SK-N-SH (cell line): ENCODE measurements at regions not wholly inside any gene's neighbourhood (a gene's known extent, or its start where the extent isn't known, plus 50 kb on each side); places are given as distances from the start of the nearest gene placed in this dataset.

Source experiments
- CTCF ChIA-PET: fragments of 300-600, 350-600 bp; formaldehyde crosslinking; extraction: SDS; loops from one replicate; lab custom pipeline; 2021; lab: Yijun Ruan, JAX
- POLR2A ChIA-PET: fragments of 350-600 bp; sonication (Branson Sonifier 250); formaldehyde crosslinking; extraction: SDS; loops from one replicate; lab custom pipeline; 2020; ENCODE audit warnings: antibody characterized with exemption, inconsistent platforms; lab: Yijun Ruan, JAX
- DNase-seq: peaks from one replicate; pipeline ENCODE4 v3.0.0; 2012
- H2AFZ ChIP-seq: fragments of 200-600 bp; sonication (generic); 2 replicates; pipeline ENCODE4 v1.8.1; 2016; ENCODE audit warnings: antibody characterized with exemption, mild to moderate bottlenecking, low read depth
- H3F3A ChIP-seq: fragments of 200-600 bp; sonication (generic); replicated peaks from 2 replicates; pipeline ENCODE3; 2016; ENCODE audit warnings: antibody characterized with exemption, mild to moderate bottlenecking; ENCODE audit not compliant: insufficient read depth
- H3K27ac ChIP-seq, 2 experiments: fragments of 200-500 bp in 1 of 2; fragments of 200-600 bp in 1 of 2; sonication (Bioruptor generic) in 1 of 2; sonication (generic), shearing (Covaris generic) in 1 of 2; 2 replicates each; pipeline versions ENCODE4 v1.5.1 to v1.6.1; 2014 to 2016; ENCODE audit warnings: low read depth in 2 of 2, inconsistent platforms in 1 of 2, low read length in 1 of 2, mild to moderate bottlenecking in 1 of 2, mixed read lengths in 1 of 2
- H3K27me3 ChIP-seq: fragments of 200-600 bp; sonication (generic), shearing (Covaris generic); 2 replicates; pipeline ENCODE4 v1.6.1; 2016; ENCODE audit warnings: mixed run types; ENCODE audit not compliant: insufficient read depth
- H3K36me3 ChIP-seq, 2 experiments: fragments of 200-500 bp in 1 of 2; fragments of 200-600 bp in 1 of 2; sonication (Bioruptor generic) in 1 of 2; sonication (generic) in 1 of 2; replicated peaks in 1 of 2; 2 replicates each; pipeline versions ENCODE3 to v1.5.1; 2014 to 2016; ENCODE audit warnings: low read length in 1 of 2, mild to moderate bottlenecking in 1 of 2; ENCODE audit not compliant: insufficient read depth in 2 of 2, control insufficient read depth in 1 of 2
- H3K4me1 ChIP-seq, 2 experiments: fragments of 200-500 bp in 1 of 2; fragments of 200-600 bp in 1 of 2; sonication (Bioruptor generic) in 1 of 2; sonication (generic), shearing (Covaris generic) in 1 of 2; 2 replicates each; pipeline versions ENCODE4 v1.5.1 to v1.6.1; 2014 to 2016; ENCODE audit warnings: low read depth in 1 of 2, low read length in 1 of 2, mixed run types in 1 of 2; ENCODE audit not compliant: insufficient read depth in 2 of 2, control insufficient read depth in 1 of 2
- H3K4me2 ChIP-seq: fragments of 200-600 bp; sonication (generic), shearing (Covaris generic); 2 replicates; pipeline ENCODE4 v1.6.1; 2017; ENCODE audit warnings: mixed run types
- H3K4me3 ChIP-seq, 2 experiments: fragments of 200-500 bp in 1 of 2; fragments of 200-600 bp in 1 of 2; sonication (Bioruptor generic) in 1 of 2; sonication (generic), shearing (Covaris generic) in 1 of 2; 2 replicates each; pipeline versions ENCODE4 v1.5.1 to v1.8.1; 2014 to 2016; ENCODE audit warnings: low read depth in 2 of 2, inconsistent platforms in 1 of 2, low read length in 1 of 2, mild to moderate bottlenecking in 1 of 2, mixed read lengths in 1 of 2, moderate library complexity in 1 of 2
- H3K79me2 ChIP-seq: fragments of 200-600 bp; sonication (generic); 2 replicates; pipeline ENCODE4 v1.8.1; 2017; ENCODE audit warnings: mild to moderate bottlenecking; ENCODE audit not compliant: insufficient read depth
- H3K9ac ChIP-seq: fragments of 200-600 bp; sonication (generic); 2 replicates; pipeline ENCODE4 v1.6.1; 2017; ENCODE audit warnings: mixed run types
- H3K9me2 ChIP-seq: fragments of 200-600 bp; sonication (generic); 2 replicates; pipeline ENCODE4 v1.6.1; 2017; ENCODE audit warnings: mixed run types
- H3K9me3 ChIP-seq: fragments of 200-600 bp; sonication (generic); 2 replicates; pipeline ENCODE4 v1.6.1; 2017; ENCODE audit warnings: mixed run types, mild to moderate bottlenecking, moderate library complexity
- H4K20me1 ChIP-seq: fragments of 200-600 bp; sonication (generic); 2 replicates; pipeline ENCODE4 v1.6.1; 2017; ENCODE audit warnings: mild to moderate bottlenecking, mixed run types; ENCODE audit not compliant: insufficient read depth
- CHD2 ChIP-seq: fragments of 150-350 bp; IDR thresholded peaks from 2 replicates; pipeline ENCODE4 v1.6.1; 2018; ENCODE audit warnings: low read length; ENCODE audit not compliant: partially characterized antibody
- EP300 ChIP-seq, 2 experiments: IDR thresholded peaks; 2 replicates each; pipeline versions ENCODE4 v1.4.0 to v1.6.1; 2012; ENCODE audit warnings: borderline replicate concordance in 1 of 2, low read depth in 1 of 2, low read length in 1 of 2
- EZH2phosphoT487 ChIP-seq: fragments of 200-600 bp; sonication (generic); IDR thresholded peaks from 2 replicates; pipeline ENCODE4 v1.6.1; 2017; ENCODE audit warnings: low read depth, mixed run types, mild to moderate bottlenecking, antibody characterized with exemption, moderate library complexity, borderline replicate concordance
- FOXJ3 ChIP-seq: sonication (generic); formaldehyde crosslinking; IDR thresholded peaks from 2 replicates; pipeline ENCODE4 v1.5.1; 2020; ENCODE audit warnings: mild to moderate bottlenecking, missing genetic modification reagents
- GATA2 ChIP-seq: sonication (generic); formaldehyde crosslinking; IDR thresholded peaks from 2 replicates; pipeline ENCODE4 v1.5.0; 2020; ENCODE audit warnings: mild to moderate bottlenecking, missing genetic modification reagents
- MXI1 ChIP-seq: IDR thresholded peaks from 2 replicates; pipeline ENCODE4 v1.6.1; 2012; ENCODE audit warnings: mild to moderate bottlenecking, low read depth, low read length, improper control_type of control experiment
- NFIC ChIP-seq: IDR thresholded peaks from 2 replicates; pipeline ENCODE4 v1.4.0; 2012; ENCODE audit warnings: borderline replicate concordance
- RFX5 ChIP-seq: IDR thresholded peaks from 2 replicates; pipeline ENCODE4 v1.6.1; 2012; ENCODE audit warnings: mild to moderate bottlenecking, improper control_type of control experiment, low read length
- SIN3A ChIP-seq: IDR thresholded peaks from 2 replicates; pipeline ENCODE4 v1.6.1; 2012; ENCODE audit warnings: low read depth, mild to moderate bottlenecking, low read length, moderate library complexity, borderline replicate concordance
- SMC3 ChIP-seq: IDR thresholded peaks from 2 replicates; pipeline ENCODE4 v1.6.1; 2012; ENCODE audit warnings: low read depth, low read length, improper control_type of control experiment
- TAF1 ChIP-seq: IDR thresholded peaks from 2 replicates; pipeline ENCODE4 v1.6.1; 2012; ENCODE audit warnings: low read depth, mild to moderate bottlenecking, low read length, moderate library complexity, borderline replicate concordance
- TEAD4 ChIP-seq: IDR thresholded peaks from 2 replicates; pipeline ENCODE4 v1.4.0; 2012; ENCODE audit warnings: mild to moderate bottlenecking, borderline replicate concordance; ENCODE audit not compliant: insufficient read depth
- WGBS: methylation state at CpG from one replicate; pipeline ENCODE4 v1.1.6; 2017; ENCODE audit warnings: low lambda C conversion rate; 5-methylcytosine and 5-hydroxymethylcytosine counted together
- TF ChIP-seq, protein P1 (sequence below): IDR thresholded peaks from 2 replicates; pipeline ENCODE4; 2012
- TF ChIP-seq, protein P2 (sequence below): IDR thresholded peaks from 2 replicates; pipeline ENCODE4 v1.4.0; 2012; ENCODE audit warnings: low read depth, borderline replicate concordance
- TF ChIP-seq, protein P3 (sequence below): IDR thresholded peaks from 2 replicates; pipeline ENCODE4 v1.4.0; 2012; ENCODE audit warnings: low read depth
- TF ChIP-seq, protein P4 (sequence below): IDR thresholded peaks from 2 replicates; pipeline ENCODE4 v1.6.1; 2012; ENCODE audit warnings: mild to moderate bottlenecking, low read depth, low read length, moderate library complexity
- TF ChIP-seq, protein P5 (sequence below): fragments of 150-350 bp; IDR thresholded peaks from 2 replicates; pipeline ENCODE4 v1.6.1; 2016; ENCODE audit warnings: mild to moderate bottlenecking, low read depth, low read length

DNA sequence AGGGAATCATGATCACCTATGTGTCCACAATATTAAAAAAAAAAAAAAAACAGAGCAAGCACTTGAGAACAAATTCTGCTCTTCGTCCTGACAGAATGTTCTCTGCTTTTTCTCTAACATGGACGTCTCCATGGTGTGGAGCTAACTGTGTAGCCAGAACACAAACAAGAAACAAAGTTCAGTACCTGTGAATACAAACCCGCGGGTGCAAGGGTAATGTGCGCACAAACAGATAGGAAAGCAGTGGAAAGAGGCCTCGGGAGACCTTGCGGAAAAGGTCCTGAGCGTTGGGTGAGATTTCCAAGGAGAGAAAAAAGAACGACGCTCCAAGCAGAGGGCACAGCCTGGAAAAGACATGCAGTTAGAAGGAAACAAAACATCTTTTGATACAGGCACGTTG is 92.0 kb upstream of the TBL1X start:
- WGBS = 46% methylated on average over 11 of the region's 11 CpGs
- TF ChIP-seq, protein P1, sequence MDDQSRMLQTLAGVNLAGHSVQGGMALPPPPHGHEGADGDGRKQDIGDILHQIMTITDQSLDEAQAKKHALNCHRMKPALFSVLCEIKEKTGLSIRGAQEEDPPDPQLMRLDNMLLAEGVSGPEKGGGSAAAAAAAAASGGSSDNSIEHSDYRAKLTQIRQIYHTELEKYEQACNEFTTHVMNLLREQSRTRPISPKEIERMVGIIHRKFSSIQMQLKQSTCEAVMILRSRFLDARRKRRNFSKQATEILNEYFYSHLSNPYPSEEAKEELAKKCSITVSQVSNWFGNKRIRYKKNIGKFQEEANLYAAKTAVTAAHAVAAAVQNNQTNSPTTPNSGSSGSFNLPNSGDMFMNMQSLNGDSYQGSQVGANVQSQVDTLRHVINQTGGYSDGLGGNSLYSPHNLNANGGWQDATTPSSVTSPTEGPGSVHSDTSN = no peak
- TF ChIP-seq GATA2 (no peak), FOXJ3 (no peak), CHD2 (no peak), RFX5 (no peak), SIN3A (no peak), EP300 (IDR thresholded peaks at IDR 0.05; ENCODE audit: borderline replicate concordance in 1 of 2, low read depth in 1 of 2, low read length in 1 of 2) (no peak), NFIC (no peak), TAF1 (no peak)
- TF ChIP-seq, protein P2, sequence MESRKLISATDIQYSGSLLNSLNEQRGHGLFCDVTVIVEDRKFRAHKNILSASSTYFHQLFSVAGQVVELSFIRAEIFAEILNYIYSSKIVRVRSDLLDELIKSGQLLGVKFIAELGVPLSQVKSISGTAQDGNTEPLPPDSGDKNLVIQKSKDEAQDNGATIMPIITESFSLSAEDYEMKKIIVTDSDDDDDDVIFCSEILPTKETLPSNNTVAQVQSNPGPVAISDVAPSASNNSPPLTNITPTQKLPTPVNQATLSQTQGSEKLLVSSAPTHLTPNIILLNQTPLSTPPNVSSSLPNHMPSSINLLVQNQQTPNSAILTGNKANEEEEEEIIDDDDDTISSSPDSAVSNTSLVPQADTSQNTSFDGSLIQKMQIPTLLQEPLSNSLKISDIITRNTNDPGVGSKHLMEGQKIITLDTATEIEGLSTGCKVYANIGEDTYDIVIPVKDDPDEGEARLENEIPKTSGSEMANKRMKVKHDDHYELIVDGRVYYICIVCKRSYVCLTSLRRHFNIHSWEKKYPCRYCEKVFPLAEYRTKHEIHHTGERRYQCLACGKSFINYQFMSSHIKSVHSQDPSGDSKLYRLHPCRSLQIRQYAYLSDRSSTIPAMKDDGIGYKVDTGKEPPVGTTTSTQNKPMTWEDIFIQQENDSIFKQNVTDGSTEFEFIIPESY = no peak
- Histone ChIP-seq H3F3A (no peaks in the 10 kb centered on the region), H3K4me3 (no peak overlapping the region), H3K9ac (no peak overlapping the region), H3K4me1 (no peaks in the 10 kb centered on the region), H3K27me3 (no peaks in the 10 kb centered on the region), H3K79me2 (no peaks in the 10 kb centered on the region), H3K9me3 (no peaks in the 10 kb centered on the region), H4K20me1 (no peaks in the 10 kb centered on the region), H3K36me3 (no peaks in the 10 kb centered on the region), H3K27ac (no peak overlapping the region), H3K9me2 (no peaks in the 10 kb centered on the region), H3K4me2 (no peak overlapping the region), H2AFZ (no peak overlapping the region)
- POLR2A ChIA-PET = no interaction called here
- no peak for DNase-seq
- CTCF ChIA-PET = no interaction called here

DNA sequence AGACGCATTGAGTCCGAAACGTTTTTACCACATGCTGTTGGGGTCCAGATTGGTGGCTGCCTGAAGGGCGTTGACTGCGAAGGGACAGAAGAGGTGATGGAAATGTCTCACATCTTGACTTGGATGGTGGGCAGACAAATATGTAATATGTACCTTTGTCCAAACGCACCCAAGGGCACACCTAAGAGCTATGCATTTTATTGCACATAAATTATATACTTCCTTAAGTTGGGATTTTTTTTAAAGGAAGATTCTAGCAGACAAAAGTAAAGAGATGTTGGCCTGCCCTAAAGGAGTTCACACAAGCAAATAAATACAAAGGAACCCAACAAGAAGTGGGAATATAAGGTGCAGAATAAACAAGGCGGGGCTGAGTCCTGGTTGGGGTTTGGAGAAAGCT is 91.1 kb upstream of the TBL1X start:
- Histone ChIP-seq H3K9me2 (no peaks in the 10 kb centered on the region), H2AFZ (no peak overlapping the region), H3K4me2 (no peak overlapping the region), H4K20me1 (no peaks in the 10 kb centered on the region), H3K9ac (no peak overlapping the region), H3K4me3 (no peak overlapping the region), H3K27me3 (no peaks in the 10 kb centered on the region), H3K4me1 (no peaks in the 10 kb centered on the region), H3K9me3 (no peaks in the 10 kb centered on the region), H3F3A (no peaks in the 10 kb centered on the region), H3K27ac (no peak overlapping the region), H3K36me3 (no peaks in the 10 kb centered on the region), H3K79me2 (no peaks in the 10 kb centered on the region)
- ChIA-PET CTCF (interaction anchor here (1.4 kb wide), 1 partner anchor 336 kb away, joined by 3 read pairs; no protein-coding TSS in a partner anchor), POLR2A (no interaction called here)
- DNase-seq = no peak
- 45% methylated on average over 7 of the region's 7 CpGs for WGBS
- no peak for TF ChIP-seq SMC3
- no peak for TF ChIP-seq TEAD4
- TF ChIP-seq, protein P3, sequence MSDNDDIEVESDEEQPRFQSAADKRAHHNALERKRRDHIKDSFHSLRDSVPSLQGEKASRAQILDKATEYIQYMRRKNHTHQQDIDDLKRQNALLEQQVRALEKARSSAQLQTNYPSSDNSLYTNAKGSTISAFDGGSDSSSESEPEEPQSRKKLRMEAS = no peak
- TF ChIP-seq, protein P4, sequence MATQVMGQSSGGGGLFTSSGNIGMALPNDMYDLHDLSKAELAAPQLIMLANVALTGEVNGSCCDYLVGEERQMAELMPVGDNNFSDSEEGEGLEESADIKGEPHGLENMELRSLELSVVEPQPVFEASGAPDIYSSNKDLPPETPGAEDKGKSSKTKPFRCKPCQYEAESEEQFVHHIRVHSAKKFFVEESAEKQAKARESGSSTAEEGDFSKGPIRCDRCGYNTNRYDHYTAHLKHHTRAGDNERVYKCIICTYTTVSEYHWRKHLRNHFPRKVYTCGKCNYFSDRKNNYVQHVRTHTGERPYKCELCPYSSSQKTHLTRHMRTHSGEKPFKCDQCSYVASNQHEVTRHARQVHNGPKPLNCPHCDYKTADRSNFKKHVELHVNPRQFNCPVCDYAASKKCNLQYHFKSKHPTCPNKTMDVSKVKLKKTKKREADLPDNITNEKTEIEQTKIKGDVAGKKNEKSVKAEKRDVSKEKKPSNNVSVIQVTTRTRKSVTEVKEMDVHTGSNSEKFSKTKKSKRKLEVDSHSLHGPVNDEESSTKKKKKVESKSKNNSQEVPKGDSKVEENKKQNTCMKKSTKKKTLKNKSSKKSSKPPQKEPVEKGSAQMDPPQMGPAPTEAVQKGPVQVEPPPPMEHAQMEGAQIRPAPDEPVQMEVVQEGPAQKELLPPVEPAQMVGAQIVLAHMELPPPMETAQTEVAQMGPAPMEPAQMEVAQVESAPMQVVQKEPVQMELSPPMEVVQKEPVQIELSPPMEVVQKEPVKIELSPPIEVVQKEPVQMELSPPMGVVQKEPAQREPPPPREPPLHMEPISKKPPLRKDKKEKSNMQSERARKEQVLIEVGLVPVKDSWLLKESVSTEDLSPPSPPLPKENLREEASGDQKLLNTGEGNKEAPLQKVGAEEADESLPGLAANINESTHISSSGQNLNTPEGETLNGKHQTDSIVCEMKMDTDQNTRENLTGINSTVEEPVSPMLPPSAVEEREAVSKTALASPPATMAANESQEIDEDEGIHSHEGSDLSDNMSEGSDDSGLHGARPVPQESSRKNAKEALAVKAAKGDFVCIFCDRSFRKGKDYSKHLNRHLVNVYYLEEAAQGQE = no peak
- TF ChIP-seq, protein P5, sequence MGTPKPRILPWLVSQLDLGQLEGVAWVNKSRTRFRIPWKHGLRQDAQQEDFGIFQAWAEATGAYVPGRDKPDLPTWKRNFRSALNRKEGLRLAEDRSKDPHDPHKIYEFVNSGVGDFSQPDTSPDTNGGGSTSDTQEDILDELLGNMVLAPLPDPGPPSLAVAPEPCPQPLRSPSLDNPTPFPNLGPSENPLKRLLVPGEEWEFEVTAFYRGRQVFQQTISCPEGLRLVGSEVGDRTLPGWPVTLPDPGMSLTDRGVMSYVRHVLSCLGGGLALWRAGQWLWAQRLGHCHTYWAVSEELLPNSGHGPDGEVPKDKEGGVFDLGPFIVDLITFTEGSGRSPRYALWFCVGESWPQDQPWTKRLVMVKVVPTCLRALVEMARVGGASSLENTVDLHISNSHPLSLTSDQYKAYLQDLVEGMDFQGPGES = no peak
- TF ChIP-seq, protein P2 = no peak
- no peak for TF ChIP-seq EZH2phosphoT487
- TF ChIP-seq SIN3A = no peak
- TF ChIP-seq MXI1 = no peak
